Stimulated activated CD4-positive, alpha-beta T cell treated with anti-CD3 and anti-CD28 coated beads, Interleukin-2, amount 100 ng/mL, for 48 hours (primary cell): ENCODE measurements at regions not wholly inside any gene's neighbourhood (a gene's known extent, or its start where the extent isn't known, plus 50 kb on each side); places are given as distances from the start of the nearest gene placed in this dataset.

Experiments used
- DNase-seq, 2 donors: peaks; one replicate each; pipeline ENCODE4 v3.0.0-alpha.2; 2020

- no peak for DNase-seq
Measured at GRCh38 chr5:124581738-124582560, 164.5 kb downstream of the ZNF608 start.

DNA sequence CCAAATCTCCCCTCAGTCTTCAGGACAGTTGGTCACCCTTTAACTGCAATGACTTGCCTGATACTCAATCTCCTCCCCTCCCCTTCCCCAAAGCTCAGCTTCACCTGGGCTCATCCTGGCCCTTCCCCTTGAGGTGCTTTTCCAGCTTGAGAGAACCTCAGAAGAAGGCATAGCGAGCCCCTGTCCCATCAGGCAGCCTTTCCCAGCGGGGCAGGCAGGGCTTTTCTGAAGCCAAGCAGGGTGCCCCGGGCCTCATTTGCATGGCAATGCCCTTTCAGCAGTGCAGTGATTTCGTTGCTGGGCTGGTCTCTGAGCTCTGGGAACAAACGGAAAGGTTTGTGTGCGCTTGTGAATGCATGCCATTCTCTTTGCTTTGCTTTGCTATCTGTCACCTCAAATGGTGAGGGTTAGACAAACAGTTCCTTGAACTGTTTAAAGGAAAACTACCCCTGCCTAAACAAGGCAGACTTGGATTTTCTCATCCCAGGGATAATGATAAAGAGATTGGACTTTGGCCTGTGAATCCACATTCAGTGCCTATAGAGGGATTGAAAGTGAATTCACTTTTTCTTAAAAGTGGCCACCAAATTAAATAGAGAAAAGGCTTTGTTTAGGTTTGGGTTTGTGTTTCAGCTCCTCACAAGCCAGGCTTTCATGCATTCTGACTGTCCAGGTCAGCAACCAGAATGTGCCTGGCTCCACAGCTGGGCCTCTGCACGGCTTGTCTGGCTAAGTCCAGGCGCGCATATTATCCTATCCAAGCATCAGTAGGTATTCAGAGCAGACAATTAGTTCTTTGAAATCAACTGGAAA lies 165.3 kb downstream of the ZNF608 start:
- DNase-seq, result no peak

GRCh38 chr5:124580512-124580911 lies 165.9 kb downstream of the ZNF608 start:
- no peak for DNase-seq

DNA sequence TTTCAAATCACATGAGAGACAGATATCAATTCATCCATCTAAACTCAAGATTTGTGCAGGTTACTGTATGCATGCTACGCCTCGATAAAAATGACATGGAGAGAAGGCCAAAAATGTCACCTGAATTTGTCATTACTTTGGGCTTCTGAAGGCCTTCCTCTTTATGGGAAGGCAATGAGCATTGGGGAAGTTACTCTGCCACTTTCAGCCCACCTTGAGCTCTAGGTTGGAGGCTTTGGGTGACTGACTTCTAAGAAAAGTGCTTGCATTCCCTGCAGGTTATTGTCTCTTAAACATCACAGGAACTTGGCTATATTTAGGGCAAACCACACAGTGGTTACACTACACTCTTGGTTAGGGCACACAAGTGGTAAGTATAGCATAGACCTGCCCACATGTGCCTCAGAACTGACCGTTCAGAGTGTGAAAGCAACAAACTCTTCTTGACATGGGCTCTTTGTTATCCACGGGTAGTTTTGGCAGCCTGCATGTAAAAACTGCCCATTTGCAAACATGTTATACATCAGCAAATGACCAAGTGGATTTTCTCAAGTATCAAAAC lies 169.5 kb downstream of the ZNF608 start:
- no peak for DNase-seq

GRCh38 chr5:124575725-124576124 lies 170.7 kb downstream of the ZNF608 start:
- DNase-seq, result no peak

- no peak for DNase-seq
Measured at GRCh38 chr5:124574521-124575436, 171.7 kb downstream of the ZNF608 start.

DNA sequence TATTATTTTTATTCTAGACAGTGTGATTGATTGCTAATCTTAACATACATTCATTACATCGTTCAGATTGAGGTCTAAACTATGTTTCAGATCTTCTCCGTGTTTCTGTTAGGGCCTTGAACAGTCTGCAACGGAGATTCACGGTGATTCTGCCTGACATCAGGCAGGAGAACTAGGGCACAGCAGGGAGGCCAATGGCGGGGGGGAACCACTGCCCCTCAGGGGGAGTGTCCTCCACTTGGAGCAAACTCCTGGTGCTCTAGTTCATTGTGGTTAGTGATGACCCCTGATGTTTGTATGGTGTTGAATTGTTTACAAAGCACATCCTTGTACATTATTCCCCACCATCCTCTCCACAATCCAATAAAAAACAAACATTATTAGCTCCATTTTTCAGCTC lies 173.5 kb downstream of the ZNF608 start:
- DNase-seq, result no peak

DNA sequence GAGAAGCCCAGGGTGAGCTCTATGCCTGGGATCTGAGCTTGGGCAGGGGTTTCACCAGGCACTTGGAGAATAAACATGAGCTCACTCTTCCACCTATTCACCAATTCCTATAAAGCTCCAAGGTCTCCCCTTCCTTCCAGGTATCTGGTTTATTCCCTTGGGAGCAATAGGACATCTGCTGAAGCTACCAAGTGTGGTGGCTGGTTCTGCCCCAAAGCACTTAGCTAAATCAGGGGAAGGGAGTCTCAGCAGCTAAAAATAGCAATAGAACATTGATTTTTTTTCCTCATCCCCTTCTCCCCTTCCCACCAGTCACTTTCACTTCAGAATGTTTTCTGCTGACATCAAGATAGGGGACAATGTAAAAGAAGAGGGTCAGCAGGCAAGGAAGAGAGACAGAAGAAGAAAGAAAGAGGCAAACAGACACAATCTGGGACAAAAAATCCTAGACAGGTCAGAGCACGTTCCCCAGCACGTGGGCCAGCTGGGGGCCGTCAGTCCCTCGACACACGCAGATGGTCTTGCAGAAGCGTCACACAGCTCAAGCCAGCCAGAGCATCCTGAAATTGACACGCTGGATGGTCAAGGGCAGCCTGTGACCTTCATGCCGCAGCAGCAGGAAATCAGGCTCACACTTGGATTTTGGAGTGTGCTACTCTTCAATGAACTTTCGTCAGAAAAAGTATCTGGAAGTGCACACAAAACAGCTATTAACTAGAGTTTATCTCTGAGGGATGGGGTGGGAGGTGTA lies 176.0 kb downstream of the ZNF608 start:
- no peak for DNase-seq

DNA sequence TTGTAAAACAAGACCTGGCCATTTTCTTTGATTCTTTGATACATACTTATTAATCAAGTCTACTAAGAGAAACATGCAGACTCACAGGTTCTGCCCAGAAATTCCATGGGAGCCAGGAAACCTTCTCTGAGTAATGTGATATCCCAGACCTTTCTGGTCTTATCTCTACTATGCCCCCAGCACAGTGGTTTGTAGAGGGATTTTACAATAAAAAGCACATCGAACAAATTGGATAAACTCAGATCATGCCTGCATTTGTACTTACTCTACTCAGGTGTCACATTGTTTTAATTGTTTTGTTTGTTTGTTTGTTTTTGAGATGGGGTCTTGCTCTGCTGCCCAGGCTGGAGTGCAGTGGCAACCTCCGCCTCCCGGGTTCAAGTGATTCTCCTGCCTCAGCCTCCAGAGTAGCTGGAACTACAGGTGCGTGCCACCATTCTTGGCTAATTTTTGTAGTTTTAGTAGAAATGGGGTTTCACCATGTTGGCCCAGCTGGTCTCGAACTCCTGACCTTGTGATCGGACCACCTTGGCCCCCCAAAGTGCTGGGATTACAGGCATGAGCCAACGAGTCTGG lies 179.5 kb downstream of the ZNF608 start:
- DNase-seq, result no peak

DNA sequence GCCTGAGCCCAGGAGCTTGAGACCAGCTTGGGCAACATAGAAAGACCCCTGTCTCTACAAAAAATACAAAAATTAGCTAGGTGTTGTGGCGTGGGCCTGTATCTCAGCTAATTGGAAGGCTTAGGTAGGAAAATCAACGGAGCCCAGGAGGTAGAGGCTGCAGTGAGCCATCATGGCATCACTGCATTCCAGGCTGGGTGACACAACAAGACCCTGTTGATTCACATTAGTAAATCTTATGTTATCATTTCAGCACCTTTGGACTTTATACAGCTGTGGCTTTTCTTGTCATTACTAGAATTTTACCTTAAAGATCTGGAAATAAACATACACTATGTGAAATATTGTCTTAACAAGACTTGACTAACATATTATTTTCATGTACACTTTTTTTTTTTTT lies 185.0 kb downstream of the ZNF608 start:
- no peak for DNase-seq

- DNase-seq, result no peak
Measured at GRCh38 chr5:124560370-124560769, 186.1 kb downstream of the ZNF608 start.

DNA sequence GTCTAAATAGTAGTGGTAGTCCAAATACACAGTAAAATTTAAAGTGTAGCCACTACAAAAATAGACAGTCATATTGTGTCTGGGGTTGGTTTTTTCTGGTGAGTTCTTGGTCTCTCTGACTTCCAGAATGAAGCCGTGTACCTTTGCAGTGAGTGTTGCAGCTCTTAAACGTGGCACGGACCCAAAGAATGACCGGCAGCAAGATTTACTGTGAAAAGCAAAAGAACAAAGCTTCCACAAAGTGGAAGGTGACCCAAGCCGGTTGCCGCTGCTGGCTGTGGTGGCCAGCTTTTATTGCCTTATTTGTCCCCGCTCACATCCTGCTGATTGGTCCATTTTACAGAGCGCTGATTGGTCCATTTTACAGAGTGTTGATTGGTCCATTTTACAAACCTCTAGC lies 188.7 kb downstream of the ZNF608 start:
- DNase-seq, result no peak

- DNase-seq, result no peak
Measured at GRCh38 chr5:124554746-124555578, 191.5 kb downstream of the ZNF608 start.

GRCh38 chr5:124553911-124554310 lies 192.5 kb downstream of the ZNF608 start:
- no peak for DNase-seq

- DNase-seq, result no peak
Measured at GRCh38 chr5:124552526-124552925, 193.9 kb downstream of the ZNF608 start.

GRCh38 chr5:124551939-124552279 lies 194.5 kb downstream of the ZNF608 start:
- no peak for DNase-seq

DNA sequence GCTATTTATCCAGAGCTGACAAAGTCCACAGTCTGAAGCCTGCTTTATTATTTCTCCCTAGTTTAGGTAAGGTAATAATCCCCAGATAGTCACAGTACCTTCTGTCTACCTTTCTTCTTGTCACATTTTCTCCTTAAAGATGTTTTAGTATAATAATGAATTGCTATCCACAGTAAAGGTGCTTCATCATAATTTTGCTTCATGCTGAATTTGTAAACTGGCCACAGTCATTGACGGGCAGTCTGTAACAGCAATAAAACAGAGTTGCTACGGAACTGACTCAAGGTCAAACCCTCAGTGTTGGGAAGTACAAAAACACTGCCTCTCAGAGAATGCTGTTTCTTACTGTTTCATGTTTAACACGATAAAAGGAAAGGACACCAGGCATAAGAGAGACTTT lies 195.7 kb downstream of the ZNF608 start:
- DNase-seq, result no peak

DNA sequence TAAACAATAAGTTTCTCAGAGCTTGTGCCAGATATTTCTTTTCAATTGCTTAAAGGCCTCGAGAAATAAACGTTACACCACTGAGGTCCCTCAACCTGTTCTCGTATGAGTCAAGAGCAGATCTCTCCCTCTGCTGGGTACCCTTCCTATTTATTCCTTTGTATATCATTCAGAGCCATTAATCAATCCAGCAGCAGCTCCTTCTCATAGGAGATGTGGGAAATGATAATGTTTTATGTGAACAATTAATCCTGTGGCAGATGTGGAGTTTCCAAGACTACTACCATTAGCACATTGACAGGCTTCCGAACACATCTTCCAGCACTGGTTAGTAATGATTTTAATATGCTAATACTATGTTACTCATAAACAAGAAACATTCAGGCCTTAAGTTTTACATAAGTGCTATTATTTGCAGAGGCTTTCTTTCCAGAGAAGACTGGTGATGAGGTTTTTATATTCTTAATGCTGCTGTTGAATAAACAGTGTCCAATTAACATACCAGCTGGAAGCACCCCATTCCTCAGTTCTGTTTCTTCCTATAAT lies 196.5 kb downstream of the ZNF608 start:
- DNase-seq, result no peak

- no peak for DNase-seq
Measured at GRCh38 chr5:124546643-124547042, 199.8 kb downstream of the ZNF608 start.

GRCh38 chr5:124544366-124545055 lies 201.9 kb downstream of the ZNF608 start:
- no peak for DNase-seq
